ENCODE measurements at regions not wholly inside any gene's neighbourhood (a gene's known extent, or its start where the extent isn't known, plus 50 kb on each side); places are given as distances from the start of the nearest gene placed in this dataset.
"Not testable (repeated sequence)": the region's sequence is repeated elsewhere in the genome, so short reads cannot be mapped to it uniquely, and the experiment has no call there.

DNA sequence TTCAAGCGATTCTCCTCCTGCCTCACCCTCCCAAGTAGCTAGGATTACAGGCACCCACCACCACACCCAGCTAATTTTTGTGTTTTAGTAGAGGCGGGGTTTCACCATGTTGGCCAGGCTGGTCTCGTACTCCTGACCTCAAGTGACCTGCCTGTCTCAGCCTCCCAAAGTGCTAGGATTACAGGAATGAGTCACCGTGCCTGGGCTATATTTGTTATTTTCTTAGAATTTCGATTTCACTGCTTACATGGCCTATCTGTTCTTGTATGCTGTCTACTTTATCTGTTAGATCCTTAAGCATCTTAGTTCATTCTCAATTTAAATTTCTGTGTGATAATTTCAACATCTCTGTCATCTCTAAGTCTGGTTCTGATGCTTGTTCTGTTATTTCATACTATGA lies 210.6 kb upstream of the NPY2R start:
- H3K36me3 ChIP-seq (ENCODE audit: control insufficient read depth in 2 of 2, extremely low read depth in 1 of 2, insufficient read depth in 2 of 2, low read length in 2 of 2); H3K4me2 ChIP-seq (ENCODE audit: insufficient read depth, low read length); H3K4me1 ChIP-seq (ENCODE audit: control insufficient read depth, extremely low read depth, insufficient read depth, low read length); H3K9me1 ChIP-seq (replicated peaks; ENCODE audit: control insufficient read depth, extremely low read depth, insufficient read depth, low read length); H3K4me3 ChIP-seq (replicated peaks in 1 of 3; ENCODE audit: insufficient read depth in 1 of 3, low read depth in 1 of 3, low read length in 3 of 3); dilution Hi-C loops (cut with MboI; ENCODE audit: extremely low pct_ligation_motif_present, low sequenced_read_pairs); H4K20me1 ChIP-seq (replicated peaks; ENCODE audit: control insufficient read depth, extremely low read depth, insufficient read depth, low read length); FAIRE-seq; CTCF ChIA-PET; H3K9ac ChIP-seq (replicated peaks; ENCODE audit: extremely low read depth, insufficient read depth, low read length); BruUV-seq (replicated peaks); H3K79me2 ChIP-seq (ENCODE audit: control insufficient read depth, insufficient read depth, low read length); POLR2A ChIA-PET; DNase-seq (ENCODE audit: low read depth, low spot score); H3K27me3 ChIP-seq (ENCODE audit: control insufficient read depth in 2 of 2, insufficient read depth in 2 of 2, low read length in 2 of 2); intact Hi-C loops (cut with micrococcal nuclease); H3K9me3 ChIP-seq (replicated peaks; ENCODE audit: control insufficient read depth, insufficient read depth, low read length); H3K27ac ChIP-seq (ENCODE audit: insufficient read depth, low read depth, low read length); H2AFZ ChIP-seq (ENCODE audit: low read depth, low read length): not testable (repeated sequence)

DNA sequence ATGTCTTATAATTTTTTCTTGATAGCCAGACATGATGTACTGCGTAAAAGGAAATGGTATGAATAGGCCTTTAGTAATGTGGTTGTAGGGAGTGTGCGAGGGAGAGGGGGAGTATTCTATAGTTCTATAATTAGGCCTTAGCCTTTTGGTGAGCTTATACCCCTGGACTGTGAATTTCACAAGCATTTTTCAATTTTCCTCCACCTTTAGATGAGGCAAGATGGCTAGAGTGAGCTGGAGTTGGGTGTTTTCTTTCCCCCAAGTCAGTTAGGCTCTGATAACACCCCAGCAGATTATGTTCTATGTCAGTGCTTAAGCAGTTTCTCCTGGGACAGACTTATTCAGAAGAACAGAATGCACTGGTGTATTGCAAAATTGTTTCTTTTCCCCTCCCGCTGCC lies 210.2 kb upstream of the NPY2R start:
- ChIA-PET POLR2A (no interaction called here), CTCF (interaction anchor here (1.0 to 1.2 kb wide), 2 partner anchors 27 to 210 kb away, joined by 3 read pairs; no protein-coding TSS in a partner anchor)
- TF ChIP-seq, protein P1, sequence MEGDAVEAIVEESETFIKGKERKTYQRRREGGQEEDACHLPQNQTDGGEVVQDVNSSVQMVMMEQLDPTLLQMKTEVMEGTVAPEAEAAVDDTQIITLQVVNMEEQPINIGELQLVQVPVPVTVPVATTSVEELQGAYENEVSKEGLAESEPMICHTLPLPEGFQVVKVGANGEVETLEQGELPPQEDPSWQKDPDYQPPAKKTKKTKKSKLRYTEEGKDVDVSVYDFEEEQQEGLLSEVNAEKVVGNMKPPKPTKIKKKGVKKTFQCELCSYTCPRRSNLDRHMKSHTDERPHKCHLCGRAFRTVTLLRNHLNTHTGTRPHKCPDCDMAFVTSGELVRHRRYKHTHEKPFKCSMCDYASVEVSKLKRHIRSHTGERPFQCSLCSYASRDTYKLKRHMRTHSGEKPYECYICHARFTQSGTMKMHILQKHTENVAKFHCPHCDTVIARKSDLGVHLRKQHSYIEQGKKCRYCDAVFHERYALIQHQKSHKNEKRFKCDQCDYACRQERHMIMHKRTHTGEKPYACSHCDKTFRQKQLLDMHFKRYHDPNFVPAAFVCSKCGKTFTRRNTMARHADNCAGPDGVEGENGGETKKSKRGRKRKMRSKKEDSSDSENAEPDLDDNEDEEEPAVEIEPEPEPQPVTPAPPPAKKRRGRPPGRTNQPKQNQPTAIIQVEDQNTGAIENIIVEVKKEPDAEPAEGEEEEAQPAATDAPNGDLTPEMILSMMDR (IDR thresholded peaks at IDR 0.05; ENCODE audit: extremely low read depth in 1 of 2, insufficient read depth in 1 of 2, low read depth in 1 of 2, low read length in 2 of 2): no peak
- TF ChIP-seq POLR2AphosphoS5 (IDR thresholded peaks at IDR 0.05; ENCODE audit: insufficient read depth, low read depth, low read length) (no peak), GATA2 (IDR thresholded peaks at IDR 0.05; ENCODE audit: insufficient read depth, insufficient read length, low read depth, low read length) (no peak), FOS (IDR thresholded peaks at IDR 0.05; ENCODE audit: borderline replicate concordance, insufficient read depth, low read length) (no peak), JUN (IDR thresholded peaks at IDR 0.05; ENCODE audit: borderline replicate concordance, insufficient read depth, insufficient read length, low read depth) (no peak), MYC (IDR thresholded peaks at IDR 0.05; ENCODE audit: low read depth, low read length) (no peak), POLR2A (IDR thresholded peaks at IDR 0.05; ENCODE audit: low read depth, low read length) (no peak), EZH2 (IDR thresholded peaks at IDR 0.05; ENCODE audit: borderline replicate concordance, low read depth, low read length, severe bottlenecking) (no peak)
- TF ChIP-seq, protein P2, sequence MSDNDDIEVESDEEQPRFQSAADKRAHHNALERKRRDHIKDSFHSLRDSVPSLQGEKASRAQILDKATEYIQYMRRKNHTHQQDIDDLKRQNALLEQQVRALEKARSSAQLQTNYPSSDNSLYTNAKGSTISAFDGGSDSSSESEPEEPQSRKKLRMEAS (IDR thresholded peaks at IDR 0.05; ENCODE audit: insufficient read depth, insufficient read length): no peak
- no peak overlapping the region for H3K9ac ChIP-seq (replicated peaks; ENCODE audit: extremely low read depth, insufficient read depth, low read length)
- DNase-seq (ENCODE audit: low read depth, low spot score) (no peak), FAIRE-seq (no peak)
- H4K20me1 ChIP-seq (replicated peaks; ENCODE audit: control insufficient read depth, extremely low read depth, insufficient read depth, low read length): no peaks in the 10 kb centered on the region
- BruUV-seq (replicated peaks): no TSS peak
- H3K27ac ChIP-seq (ENCODE audit: insufficient read depth, low read depth, low read length): no peak overlapping the region
- H3K4me1 ChIP-seq (ENCODE audit: control insufficient read depth, extremely low read depth, insufficient read depth, low read length): no peaks in the 10 kb centered on the region
- intact Hi-C loops (cut with micrococcal nuclease) (no loop called here), dilution Hi-C loops (cut with MboI; ENCODE audit: extremely low pct_ligation_motif_present, low sequenced_read_pairs) (no loop called here)
- no peak overlapping the region for H3K4me2 ChIP-seq (ENCODE audit: insufficient read depth, low read length)
- H3K36me3 ChIP-seq (ENCODE audit: control insufficient read depth in 2 of 2, extremely low read depth in 1 of 2, insufficient read depth in 2 of 2, low read length in 2 of 2): no peaks in the 10 kb centered on the region
- no peaks in the 10 kb centered on the region for H3K9me3 ChIP-seq (replicated peaks; ENCODE audit: control insufficient read depth, insufficient read depth, low read length)
- H3K4me3 ChIP-seq (replicated peaks in 1 of 3; ENCODE audit: insufficient read depth in 1 of 3, low read depth in 1 of 3, low read length in 3 of 3): no peak overlapping the region
- no peaks in the 10 kb centered on the region for H3K79me2 ChIP-seq (ENCODE audit: control insufficient read depth, insufficient read depth, low read length)
- H2AFZ ChIP-seq (ENCODE audit: low read depth, low read length): no peak overlapping the region
- no peaks in the 10 kb centered on the region for H3K9me1 ChIP-seq (replicated peaks; ENCODE audit: control insufficient read depth, extremely low read depth, insufficient read depth, low read length)
- no peaks in the 10 kb centered on the region for H3K27me3 ChIP-seq (ENCODE audit: control insufficient read depth in 2 of 2, insufficient read depth in 2 of 2, low read length in 2 of 2)
